Activated naive CD4-positive, alpha-beta T cell treated with anti-CD3 and anti-CD28 coated beads, Interleukin-2, amount 50 U/mL, for 72 hours (primary cell): ENCODE measurements at regions not wholly inside any gene's neighbourhood (a gene's known extent, or its start where the extent isn't known, plus 50 kb on each side); places are given as distances from the start of the nearest gene placed in this dataset.
"Not testable (repeated sequence)": the region's sequence is repeated elsewhere in the genome, so short reads cannot be mapped to it uniquely, and the experiment has no call there.

Source experiments
- ATAC-seq, 2 donors: fragments of 150-1000 bp; cut with Tn5 transposase; 2 replicates each; pipeline ENCODE4 v1.10.0; 2021; ENCODE audit warnings: mild to moderate bottlenecking in 2 of 2, moderate library complexity in 2 of 2
- DNase-seq, 2 donors: peaks; one replicate each; pipeline ENCODE4 v3.0.0; 2021 to 2022; ENCODE audit warnings: low spot score in 2 of 2
- H3K27ac Mint-ChIP-seq, 2 donors: one replicate each; pipeline ENCODE4 v1.8.0; 2022; ENCODE audit warnings: mild to moderate bottlenecking in 2 of 2, mixed read lengths in 2 of 2
- H3K36me3 Mint-ChIP-seq, 2 donors: one replicate each; pipeline ENCODE4 v1.8.0; 2022; ENCODE audit warnings: mixed read lengths in 2 of 2
- H3K9me3 Mint-ChIP-seq, 2 donors: one replicate each; pipeline ENCODE4 v1.8.0; 2022; ENCODE audit warnings: mixed read lengths in 2 of 2

- no peak overlapping the region for H3K27ac Mint-ChIP-seq
- DNase-seq (no peak), ATAC-seq (no peak)
- H3K9me3 Mint-ChIP-seq, result peaks cover 8 to 10% of the 10 kb centered on the region in 2 donors
- H3K36me3 Mint-ChIP-seq, result no peaks in the 10 kb centered on the region
Measured at GRCh38 chr4:19194672-19195071, 1057.0 kb upstream of the SLIT2 start.

- ATAC-seq (no peak), DNase-seq (no peak)
- H3K9me3 Mint-ChIP-seq, result peaks cover 8 to 10% of the 10 kb centered on the region in 2 donors
Measured at GRCh38 chr4:19193274-19193981, 1058.3 kb upstream of the SLIT2 start.

GRCh38 chr4:19191979-19192650 lies 1059.6 kb upstream of the SLIT2 start:
- Mint-ChIP-seq H3K36me3 (no peaks in the 10 kb centered on the region), H3K27ac (no peak overlapping the region), H3K9me3 (peaks cover 8 to 10% of the 10 kb centered on the region in 2 donors)
- ATAC-seq (no peak), DNase-seq (no peak)

More at GRCh38 chr4:19193274-19193981, 1058.3 kb upstream of the SLIT2 start:
- no peak overlapping the region for H3K27ac Mint-ChIP-seq
- H3K36me3 Mint-ChIP-seq, result no peaks in the 10 kb centered on the region

- H3K36me3 Mint-ChIP-seq, result no peaks in the 10 kb centered on the region
- DNase-seq, result no peak
- H3K27ac Mint-ChIP-seq, result no peak overlapping the region
- H3K9me3 Mint-ChIP-seq, result peaks cover 0 to 4% of the 10 kb centered on the region in 2 donors
- no peak for ATAC-seq
Measured at GRCh38 chr4:19187691-19188090, 1064.0 kb upstream of the SLIT2 start.

- Mint-ChIP-seq H3K36me3 (no peaks in the 10 kb centered on the region), H3K27ac (no peak overlapping the region), H3K9me3 (peaks cover 1 to 8% of the 10 kb centered on the region in 2 donors)
- ATAC-seq, result no peak
- DNase-seq, result no peak
Measured at GRCh38 chr4:19187096-19187495, 1064.6 kb upstream of the SLIT2 start.

- DNase-seq, H3K36me3 Mint-ChIP-seq, ATAC-seq, H3K27ac Mint-ChIP-seq: not testable (repeated sequence)
- H3K9me3 Mint-ChIP-seq, result peaks cover 20% of the 10 kb centered on the region in 2 donors
Measured at GRCh38 chr4:19181631-19182030, 1070.1 kb upstream of the SLIT2 start.

- H3K27ac Mint-ChIP-seq, result no peak overlapping the region
- H3K9me3 Mint-ChIP-seq, result peaks cover 15 to 22% of the 10 kb centered on the region in 2 donors
- ATAC-seq (no peak), DNase-seq (no peak)
- peaks cover 0 to 6% of the 10 kb centered on the region in 2 donors for H3K36me3 Mint-ChIP-seq
Measured at GRCh38 chr4:19178835-19179234, 1072.9 kb upstream of the SLIT2 start.

- H3K9me3 Mint-ChIP-seq, result peaks cover 15 to 24% of the 10 kb centered on the region in 2 donors
- no peak for ATAC-seq
- H3K27ac Mint-ChIP-seq, result no peak overlapping the region
- H3K36me3 Mint-ChIP-seq, result peaks cover 0 to 6% of the 10 kb centered on the region in 2 donors
- no peak for DNase-seq
Measured at GRCh38 chr4:19177616-19178015, 1074.1 kb upstream of the SLIT2 start.

- DNase-seq, result no peak
- H3K9me3 Mint-ChIP-seq, result peaks cover 7 to 18% of the 10 kb centered on the region in 2 donors
- H3K27ac Mint-ChIP-seq, result no peak overlapping the region
- H3K36me3 Mint-ChIP-seq, result no peaks in the 10 kb centered on the region
- no peak for ATAC-seq
Measured at GRCh38 chr4:19171832-19172231, 1079.9 kb upstream of the SLIT2 start.

- ATAC-seq (no peak), DNase-seq (no peak)
- Mint-ChIP-seq H3K36me3 (no peaks in the 10 kb centered on the region), H3K9me3 (peaks cover 12 to 14% of the 10 kb centered on the region in 2 donors), H3K27ac (no peak overlapping the region)
Measured at GRCh38 chr4:19167311-19167710, 1084.4 kb upstream of the SLIT2 start.

- DNase-seq (no peak), ATAC-seq (no peak)
- peaks cover 11 to 23% of the 10 kb centered on the region in 2 donors for H3K9me3 Mint-ChIP-seq
- H3K36me3 Mint-ChIP-seq, result no peaks in the 10 kb centered on the region
- no peak overlapping the region for H3K27ac Mint-ChIP-seq
Measured at GRCh38 chr4:19164334-19164733, 1087.4 kb upstream of the SLIT2 start.

- H3K36me3 Mint-ChIP-seq, result peaks cover 0 to 18% of the 10 kb centered on the region in 2 donors
- peaks cover 15 to 32% of the 10 kb centered on the region in 2 donors for H3K9me3 Mint-ChIP-seq
- DNase-seq, result no peak
- ATAC-seq, result no peak
- H3K27ac Mint-ChIP-seq, result no peak overlapping the region
Measured at GRCh38 chr4:19159874-19160273, 1091.8 kb upstream of the SLIT2 start.

GRCh38 chr4:19158107-19158809 lies 1093.4 kb upstream of the SLIT2 start:
- ATAC-seq, result no peak
- H3K9me3 Mint-ChIP-seq, result peaks cover 20 to 37% of the 10 kb centered on the region in 2 donors
- no peak for DNase-seq
- H3K27ac Mint-ChIP-seq, result no peak overlapping the region
- peaks cover 0 to 23% of the 10 kb centered on the region in 2 donors for H3K36me3 Mint-ChIP-seq

GRCh38 chr4:19156786-19157185 lies 1094.9 kb upstream of the SLIT2 start:
- H3K36me3 Mint-ChIP-seq, result peaks cover 0 to 23% of the 10 kb centered on the region in 2 donors
- DNase-seq (no peak), ATAC-seq (no peak)

GRCh38 chr4:19155568-19155967 lies 1096.1 kb upstream of the SLIT2 start:
- no peak for ATAC-seq
- DNase-seq, result no peak
- Mint-ChIP-seq H3K27ac (no peak overlapping the region), H3K9me3 (peaks cover 20 to 31% of the 10 kb centered on the region in 2 donors), H3K36me3 (peaks cover 0 to 23% of the 10 kb centered on the region in 2 donors)

More at GRCh38 chr4:19156786-19157185, 1094.9 kb upstream of the SLIT2 start:
- Mint-ChIP-seq H3K9me3 (peaks cover 20 to 34% of the 10 kb centered on the region in 2 donors), H3K27ac (no peak overlapping the region)

GRCh38 chr4:19154267-19154666 lies 1097.4 kb upstream of the SLIT2 start:
- peaks cover 28 to 30% of the 10 kb centered on the region in 2 donors for H3K9me3 Mint-ChIP-seq
- not testable (repeated sequence) for H3K27ac Mint-ChIP-seq, ATAC-seq, DNase-seq
- peaks cover 0 to 23% of the 10 kb centered on the region in 2 donors for H3K36me3 Mint-ChIP-seq

GRCh38 chr4:19152264-19152663 lies 1099.4 kb upstream of the SLIT2 start:
- ATAC-seq (no peak), DNase-seq (no peak)
- no peak overlapping the region for H3K27ac Mint-ChIP-seq
- peaks cover 28 to 38% of the 10 kb centered on the region in 2 donors for H3K9me3 Mint-ChIP-seq
- peaks cover 0 to 23% of the 10 kb centered on the region in 2 donors for H3K36me3 Mint-ChIP-seq
